Skeletal muscle cell (primary cell): ENCODE measurements at regions not wholly inside any gene's neighbourhood (a gene's known extent, or its start where the extent isn't known, plus 50 kb on each side); places are given as distances from the start of the nearest gene placed in this dataset.
"Not testable (repeated sequence)": the region's sequence is repeated elsewhere in the genome, so short reads cannot be mapped to it uniquely, and the experiment has no call there.

ENCODE experiments used
- DNase-seq: peaks from one replicate; pipeline ENCODE4 v3.0.0-alpha.2; 2010; ENCODE audit warnings: low read depth
- H3K4me3 ChIP-seq: 2 replicates; pipeline ENCODE4 v1.5.1; 2011; ENCODE audit warnings: low read depth, mild to moderate bottlenecking, control low read depth, low read length, moderate library complexity

DNA sequence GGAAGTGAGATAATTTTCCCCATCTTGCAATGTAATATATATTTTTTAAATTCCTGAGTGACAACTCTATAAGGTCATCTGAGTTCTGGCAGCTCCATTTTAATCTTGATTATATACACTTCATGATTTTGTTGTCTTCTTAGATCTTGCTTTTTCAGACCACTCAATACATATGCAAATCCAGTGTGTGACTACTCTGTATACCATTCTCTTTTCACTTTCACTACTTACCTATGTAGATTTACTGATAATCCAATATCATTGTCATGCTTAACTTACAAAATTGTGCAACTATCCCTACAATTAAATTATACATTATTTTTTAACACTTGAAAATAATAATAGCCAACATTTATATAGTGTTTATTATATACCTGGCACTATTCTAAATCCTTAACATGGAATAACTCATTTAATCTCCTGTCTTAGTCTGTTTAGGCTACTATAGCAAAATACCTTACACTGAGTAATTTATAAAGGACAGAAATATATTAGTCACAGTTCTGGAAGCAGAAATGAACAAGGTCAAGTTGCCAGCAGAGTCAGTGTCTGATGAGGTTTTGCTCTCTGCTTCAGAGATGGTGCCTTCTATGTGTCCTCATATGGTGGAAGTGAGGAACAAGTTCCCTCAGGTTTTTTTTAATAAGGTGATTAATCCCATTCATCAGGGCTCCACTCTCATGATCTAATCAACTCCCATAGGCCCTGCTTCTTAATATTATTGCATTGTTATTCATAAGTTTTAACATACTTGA, 338.5 kb downstream of the TUSC7 start:
- no peak overlapping the region for H3K4me3 ChIP-seq
- DNase-seq = no peak

DNA sequence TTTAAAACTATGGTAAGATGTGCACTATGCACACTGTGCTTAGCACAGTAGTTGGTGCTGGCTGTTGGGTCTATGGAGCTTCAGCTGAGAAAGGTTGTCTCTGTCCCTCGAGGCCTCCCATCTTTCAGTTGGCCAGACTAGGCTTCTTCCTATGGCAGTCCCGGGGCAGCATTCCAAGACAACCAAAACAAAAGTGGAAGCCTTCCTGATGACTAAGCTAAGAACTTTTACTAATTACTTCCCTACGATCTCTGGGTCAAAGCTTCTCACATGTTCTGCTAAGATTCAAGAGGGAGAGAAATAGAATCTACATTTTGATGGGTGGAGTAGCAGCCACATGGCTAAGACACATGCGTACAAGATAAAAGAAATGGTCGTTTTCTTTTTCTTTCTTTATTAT, 342.8 kb downstream of the TUSC7 start:
- no peak overlapping the region for H3K4me3 ChIP-seq
- DNase-seq = peak; percentile 39

DNA sequence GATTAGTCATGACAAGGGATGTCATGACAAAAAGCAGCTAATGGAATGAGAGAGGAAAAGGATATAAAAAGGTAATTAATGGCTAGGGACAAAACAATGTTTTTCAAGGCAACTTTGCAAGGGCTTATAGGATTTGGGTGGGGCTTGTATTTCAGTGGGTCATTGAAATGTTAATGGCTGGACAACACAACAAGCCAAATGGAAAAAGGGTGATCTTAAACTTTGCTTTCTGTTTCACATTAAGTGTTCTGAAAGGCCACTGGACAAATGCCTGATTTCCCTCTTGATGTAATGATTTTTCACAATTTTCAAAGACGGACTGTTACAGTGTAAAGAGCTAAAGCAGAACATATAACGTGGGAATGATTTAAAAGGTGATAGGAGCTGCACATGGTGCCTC, 345.0 kb downstream of the TUSC7 start:
- DNase-seq = no peak
- H3K4me3 ChIP-seq = no peak overlapping the region

DNA sequence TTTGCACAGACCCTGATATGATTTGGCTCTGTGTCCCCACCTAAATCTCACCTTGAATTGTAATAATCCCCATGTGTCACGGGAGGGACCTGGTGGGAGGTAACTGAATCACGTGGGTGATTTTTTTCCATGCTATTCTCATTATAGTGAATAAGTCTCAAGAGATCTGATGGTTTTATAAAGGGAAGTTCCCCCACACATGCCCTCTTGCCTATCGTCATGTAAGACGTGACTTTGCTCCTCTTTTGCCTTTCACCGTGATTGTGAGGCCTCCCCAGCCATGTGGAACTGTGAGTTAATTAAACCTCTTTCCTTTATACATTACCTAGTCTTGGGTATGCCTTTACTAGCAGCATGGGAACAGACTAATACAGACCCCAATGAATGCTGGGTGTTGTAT, 347.4 kb downstream of the TUSC7 start:
- not testable (repeated sequence) for H3K4me3 ChIP-seq, DNase-seq

DNA sequence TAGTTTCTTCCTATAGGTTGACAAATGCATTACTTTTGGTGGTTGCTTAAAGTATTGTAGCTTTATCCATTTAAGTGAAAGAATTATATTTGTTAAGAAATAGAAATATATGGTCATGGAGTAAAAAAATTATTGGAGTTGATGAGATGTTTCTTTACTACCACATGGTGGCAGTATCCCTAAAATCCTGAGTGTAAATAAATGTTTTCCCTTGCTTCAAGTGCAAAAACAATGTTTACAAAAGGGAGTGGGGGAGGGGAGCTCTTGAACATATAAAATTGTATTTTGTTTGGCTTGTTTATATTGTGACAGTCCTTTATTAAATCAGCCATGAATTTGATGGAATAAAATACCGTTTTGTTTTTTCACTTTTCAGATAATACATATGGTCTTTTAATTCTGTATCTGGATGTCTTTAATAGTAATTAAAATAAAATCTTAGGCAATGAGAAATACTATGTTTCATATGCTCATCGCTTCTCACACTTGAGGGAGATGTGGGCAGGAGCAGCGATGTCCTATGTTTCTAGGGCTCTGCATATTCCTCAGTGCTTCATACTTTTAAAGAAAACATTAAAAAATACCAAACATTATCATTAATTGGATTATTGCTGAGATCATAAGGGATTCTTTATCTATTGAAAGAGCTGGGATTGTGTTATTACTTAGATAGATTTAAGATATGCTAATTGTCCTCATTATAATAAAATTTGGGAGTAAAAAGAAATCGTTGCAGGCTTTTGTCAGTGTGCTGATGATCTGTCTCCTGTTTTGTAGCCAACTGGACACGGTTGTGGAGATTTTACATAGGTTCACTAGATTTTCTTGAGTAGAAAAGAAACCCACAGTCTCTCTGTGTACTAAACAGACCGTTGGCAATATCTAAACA, 349.7 kb downstream of the TUSC7 start:
- no peak overlapping the region for H3K4me3 ChIP-seq
- DNase-seq = no peak

DNA sequence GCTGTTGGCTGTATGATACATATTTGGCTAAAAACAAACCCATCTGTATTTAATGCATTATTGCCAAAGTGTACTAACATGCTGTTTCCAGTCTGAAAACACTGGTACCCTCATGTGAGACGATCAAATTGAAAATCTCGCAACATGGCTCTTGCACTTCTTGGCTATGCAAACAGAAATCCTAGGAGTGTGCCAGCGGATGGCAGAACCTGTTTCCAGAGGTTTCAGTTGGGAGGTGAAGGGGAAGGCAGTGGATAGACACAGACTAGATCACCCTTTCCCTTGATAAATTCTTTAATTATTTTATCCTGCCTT, 350.3 kb downstream of the TUSC7 start:
- no peak for DNase-seq
- no peak overlapping the region for H3K4me3 ChIP-seq

DNA sequence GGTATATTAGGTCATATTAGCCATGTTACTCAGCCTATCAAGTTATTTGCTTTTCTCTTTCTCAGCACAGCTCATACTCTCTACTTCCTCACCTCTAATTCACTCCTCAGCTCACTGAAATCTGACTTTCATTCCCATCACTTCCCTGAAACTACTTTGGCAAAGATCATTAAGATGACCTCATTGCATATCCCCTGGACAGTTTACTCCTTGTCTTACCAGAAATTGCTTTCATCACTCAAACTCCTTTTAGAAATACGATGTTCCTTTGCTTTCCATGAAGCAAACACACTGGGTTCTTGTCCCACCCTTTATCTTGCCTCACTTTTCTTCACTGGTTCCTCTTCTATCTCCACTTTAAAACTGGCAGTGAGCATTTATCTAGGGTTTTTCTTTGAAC, 354.4 kb downstream of the TUSC7 start:
- DNase-seq = peak; percentile 87
- H3K4me3 ChIP-seq = no peak overlapping the region

DNA sequence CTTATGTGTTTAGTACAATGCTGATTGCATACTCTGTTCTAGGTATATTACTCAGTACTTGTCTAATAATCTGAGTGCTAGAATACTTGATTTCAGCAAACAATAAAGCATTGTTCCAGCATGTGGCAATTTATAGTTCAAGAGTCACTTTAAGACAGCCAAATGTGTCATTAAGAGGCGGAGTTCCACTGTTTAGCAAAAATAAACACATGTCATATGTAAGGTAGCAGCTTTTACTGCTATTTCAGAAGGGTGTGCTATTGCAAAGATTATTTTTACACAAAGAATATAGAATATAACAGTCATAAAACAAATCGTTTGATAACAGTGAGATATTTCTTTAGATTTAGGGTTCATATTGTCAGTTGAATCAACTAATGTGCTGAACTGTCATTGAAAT, 358.7 kb downstream of the TUSC7 start:
- no peak overlapping the region for H3K4me3 ChIP-seq
- no peak for DNase-seq

DNA sequence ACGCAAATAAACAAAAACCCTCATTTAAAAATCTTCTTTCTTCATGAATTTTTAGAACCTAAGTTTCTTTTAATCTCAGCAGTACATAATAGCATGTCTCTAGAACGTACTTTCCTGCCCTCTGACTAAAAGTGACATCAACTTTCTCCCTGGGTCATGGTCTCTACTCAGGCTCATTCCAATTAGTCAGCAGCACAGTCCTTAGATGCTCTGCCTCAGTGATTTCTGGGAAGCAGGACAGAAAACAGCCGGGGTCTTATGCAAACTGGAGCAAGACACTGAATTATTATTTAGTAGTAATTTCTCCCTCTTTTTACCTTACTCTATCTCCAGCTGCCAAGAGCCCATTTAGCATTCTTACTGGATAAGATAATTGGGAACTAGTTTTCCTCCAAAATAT, 365.2 kb downstream of the TUSC7 start:
- DNase-seq = peak; percentile 10
- H3K4me3 ChIP-seq = no peak overlapping the region

DNA sequence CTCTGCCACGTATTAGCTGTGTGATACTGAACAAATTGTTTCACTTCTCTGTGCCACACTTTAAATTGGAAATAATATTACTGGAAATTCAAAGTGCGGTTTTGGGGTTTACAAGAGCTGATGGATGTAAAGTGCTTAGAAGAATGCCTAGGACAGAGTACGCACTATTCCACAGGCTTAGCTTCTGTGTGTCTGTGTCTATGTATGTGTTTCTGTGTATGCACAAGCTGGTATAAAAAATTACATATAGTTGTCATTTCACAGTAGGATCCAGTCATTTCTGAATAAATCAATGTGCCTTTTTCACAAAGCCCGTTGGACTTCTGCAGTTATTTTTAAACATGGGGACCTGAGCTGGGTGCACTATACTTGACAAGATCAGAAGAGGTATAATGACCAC, 370.4 kb downstream of the TUSC7 start:
- no peak for DNase-seq
- no peak overlapping the region for H3K4me3 ChIP-seq

DNA sequence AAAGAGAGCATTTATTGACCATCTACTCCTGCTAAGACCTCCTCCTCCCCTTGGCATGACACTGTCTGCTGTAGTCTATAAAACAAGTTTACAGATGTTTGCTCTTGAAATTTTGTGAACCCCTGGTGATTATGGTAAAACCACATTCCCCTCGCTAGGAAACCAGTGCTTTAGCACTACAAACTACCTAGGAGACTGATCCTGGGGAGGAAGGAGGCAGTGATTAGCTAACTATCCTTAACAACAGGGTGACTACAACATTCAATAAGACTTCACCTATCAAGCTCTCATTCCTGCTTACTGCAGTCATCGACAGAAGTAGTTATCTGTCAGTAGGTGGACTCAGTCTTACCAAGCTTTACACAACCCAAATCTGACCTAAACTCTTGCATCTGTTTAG, 371.3 kb downstream of the TUSC7 start:
- H3K4me3 ChIP-seq = no peak overlapping the region
- no peak for DNase-seq

DNA sequence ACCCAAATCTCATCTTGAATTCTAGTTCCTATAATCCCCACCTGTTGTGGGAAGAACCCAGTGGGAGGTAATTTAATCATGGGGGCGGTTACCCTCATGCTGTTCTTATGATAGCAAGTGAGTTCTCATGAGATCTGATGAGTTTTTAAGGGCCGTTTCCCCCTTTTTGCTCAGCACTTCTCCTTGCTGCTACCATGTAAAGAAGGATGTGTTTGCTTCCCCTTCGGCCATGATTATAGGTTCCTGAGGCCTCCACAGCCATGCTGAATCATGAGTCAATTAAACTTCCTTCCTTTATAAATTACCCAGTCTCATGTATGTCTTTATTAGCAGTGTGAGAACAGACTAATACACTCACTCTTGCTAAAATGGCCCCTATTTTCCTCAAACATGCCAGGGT, 374.7 kb downstream of the TUSC7 start:
- no peak for DNase-seq

DNA sequence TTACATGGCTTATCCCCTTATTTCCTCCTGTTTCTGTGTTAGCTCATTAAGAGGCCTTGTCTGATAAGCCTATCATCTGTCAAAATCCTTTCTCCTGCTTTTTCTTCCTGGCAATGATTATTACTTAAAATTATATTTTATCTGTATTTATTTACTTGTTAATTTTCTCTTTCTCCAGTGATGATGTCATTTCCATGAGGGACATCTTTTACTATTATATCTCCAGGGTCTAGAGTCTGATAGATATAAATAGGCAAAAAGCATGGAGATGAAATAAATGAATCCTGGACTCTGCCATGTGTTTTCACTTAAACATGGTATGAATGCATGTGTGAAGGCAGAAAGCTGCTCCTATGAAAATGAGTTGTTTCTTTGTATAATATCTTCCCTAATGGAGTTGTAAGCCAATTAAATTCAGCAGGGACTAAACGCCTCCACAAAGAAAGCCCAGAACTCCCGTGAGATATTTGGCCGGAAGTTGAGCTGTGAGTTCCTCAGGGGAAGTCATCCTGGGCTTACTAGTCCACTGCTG, 375.2 kb downstream of the TUSC7 start:
- no peak for DNase-seq
- H3K4me3 ChIP-seq = no peak overlapping the region

More for the DNA sequence above, 374.7 kb downstream of the TUSC7 start:
- no peak overlapping the region for H3K4me3 ChIP-seq

DNA sequence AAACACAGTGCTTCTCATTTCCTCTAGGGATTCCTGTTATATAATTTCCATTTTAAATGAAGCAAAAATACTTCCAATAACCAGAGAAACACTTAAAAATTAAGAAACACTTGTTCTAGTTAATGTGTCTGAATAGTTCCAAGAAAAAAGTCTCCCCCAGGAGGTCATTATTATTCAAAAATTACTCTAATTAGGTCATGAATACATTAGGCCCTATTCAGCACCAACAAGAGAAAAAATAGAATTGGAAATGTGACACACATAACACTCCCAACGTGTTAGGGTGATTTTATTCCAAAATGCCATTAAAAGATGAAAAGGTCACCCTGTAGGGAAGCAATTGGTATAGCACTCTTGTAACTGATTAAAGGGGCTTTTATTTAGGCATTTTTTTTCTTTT, 382.1 kb downstream of the TUSC7 start:
- no peak for DNase-seq

DNA sequence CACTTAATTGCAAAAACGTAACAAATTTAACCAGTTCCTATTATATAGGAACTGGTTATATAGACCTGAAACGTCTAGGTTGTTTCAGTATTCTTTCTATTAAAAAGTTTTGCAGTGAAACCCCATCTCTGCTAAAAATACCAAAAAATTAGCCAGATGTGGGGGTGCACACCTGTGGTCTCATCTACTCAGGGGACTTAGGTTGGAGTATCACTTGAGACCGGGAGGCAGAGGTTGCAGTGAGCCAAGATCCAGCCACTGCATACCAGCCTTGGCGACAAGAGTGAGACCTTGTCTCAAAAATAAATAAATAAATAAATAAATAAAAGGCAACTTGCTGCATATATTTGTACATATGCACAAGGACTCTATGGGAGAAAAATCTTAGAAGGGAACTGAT, 387.0 kb downstream of the TUSC7 start:
- H3K4me3 ChIP-seq = no peak overlapping the region
- DNase-seq = no peak

More for the DNA sequence above, 382.1 kb downstream of the TUSC7 start:
- H3K4me3 ChIP-seq = no peak overlapping the region

DNA sequence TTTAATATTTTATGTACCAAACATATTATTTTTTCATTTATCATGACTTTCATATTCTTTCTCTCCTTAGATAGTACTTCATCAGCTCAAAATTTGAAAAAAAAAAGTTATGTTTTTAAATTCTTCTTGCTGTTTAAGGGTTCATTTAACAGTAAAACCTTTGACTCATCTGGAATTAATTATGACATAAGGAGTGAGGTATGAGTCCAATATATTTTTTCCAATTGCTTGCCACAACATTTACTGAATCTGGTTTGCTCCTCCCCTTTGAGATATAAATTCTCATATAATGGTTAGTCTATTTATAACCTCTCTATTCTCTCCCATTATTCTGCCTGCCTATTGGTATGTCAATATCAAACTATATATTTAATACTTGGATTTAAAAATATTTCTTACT, 387.8 kb downstream of the TUSC7 start:
- no peak for DNase-seq
- H3K4me3 ChIP-seq = no peak overlapping the region

DNA sequence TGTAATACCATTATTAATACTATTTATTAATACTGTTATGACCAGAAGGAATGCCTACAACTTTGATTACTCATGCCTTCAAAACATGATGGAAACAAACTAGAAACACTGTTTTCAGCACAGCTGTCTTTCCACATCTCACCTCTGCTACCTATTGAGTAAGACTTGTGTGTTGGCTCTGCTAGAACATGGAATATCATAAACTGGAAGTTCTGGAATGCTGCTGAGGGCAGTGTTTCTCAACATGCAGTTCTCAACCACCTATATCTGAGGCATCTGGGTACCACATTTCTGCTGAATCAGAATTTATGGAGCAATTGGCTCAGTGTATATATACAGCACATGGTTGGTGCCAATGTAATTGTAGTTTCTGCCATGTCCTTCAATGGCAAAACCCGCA, 392.1 kb downstream of the TUSC7 start:
- no peak for DNase-seq
- no peak overlapping the region for H3K4me3 ChIP-seq

DNA sequence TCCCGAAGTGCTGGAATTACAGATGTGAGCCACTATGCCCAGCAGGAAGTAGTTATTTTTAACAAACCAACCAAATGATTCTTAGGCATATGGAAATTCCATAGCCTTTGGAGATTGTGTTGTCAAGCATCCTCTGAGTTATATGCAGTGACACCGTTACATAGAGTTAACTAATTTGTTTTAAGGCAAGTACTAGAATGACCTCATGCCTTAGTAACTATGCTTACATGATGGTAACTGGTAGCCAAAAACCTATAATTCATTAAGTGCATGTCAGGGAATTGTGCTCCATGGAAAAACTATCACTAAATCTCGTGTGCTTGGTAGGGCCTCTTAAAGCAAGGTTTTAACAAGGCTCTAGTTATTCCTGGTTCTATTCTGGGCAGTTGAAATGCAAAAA, 392.8 kb downstream of the TUSC7 start:
- DNase-seq = no peak
- no peak overlapping the region for H3K4me3 ChIP-seq

DNA sequence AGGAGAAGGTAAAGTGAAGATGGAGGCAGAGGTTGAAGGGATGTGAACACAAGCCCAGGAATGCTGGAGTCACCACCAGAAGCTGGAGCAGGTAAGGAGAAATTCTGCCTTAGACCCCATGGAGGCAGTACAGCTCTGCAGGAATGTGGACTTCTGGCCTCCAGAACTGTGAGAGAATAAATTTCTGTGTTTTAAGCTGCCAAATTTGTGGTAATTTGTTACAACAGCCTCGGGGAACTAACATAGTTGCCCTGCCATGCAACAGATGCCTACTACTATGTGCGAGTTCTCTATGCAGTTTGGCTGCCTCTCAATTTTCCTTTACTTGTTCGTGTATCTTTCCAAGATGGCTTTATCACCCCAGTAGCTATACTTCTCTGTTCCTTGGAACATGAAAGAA, 394.1 kb downstream of the TUSC7 start:
- no peak for DNase-seq
- no peak overlapping the region for H3K4me3 ChIP-seq

DNA sequence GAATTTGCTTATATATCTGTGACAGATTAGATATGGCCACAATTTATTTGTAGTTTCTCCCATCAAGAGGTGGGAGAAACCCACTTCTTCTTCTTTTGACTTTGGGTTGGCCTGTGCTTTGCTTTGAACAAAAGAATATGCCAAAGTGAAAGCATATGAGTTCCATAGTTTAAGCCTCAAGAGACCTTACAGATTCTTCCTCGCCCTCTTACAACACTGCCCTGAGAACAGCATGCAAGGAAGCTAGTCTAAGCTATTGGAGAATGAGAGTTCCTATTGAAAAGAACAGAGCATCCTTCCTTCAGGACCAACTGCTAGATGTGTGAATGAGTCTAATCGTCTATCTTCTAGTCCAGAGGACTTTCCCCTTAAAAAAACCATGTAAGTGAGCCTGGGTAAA, 394.8 kb downstream of the TUSC7 start:
- no peak overlapping the region for H3K4me3 ChIP-seq
- DNase-seq = no peak

DNA sequence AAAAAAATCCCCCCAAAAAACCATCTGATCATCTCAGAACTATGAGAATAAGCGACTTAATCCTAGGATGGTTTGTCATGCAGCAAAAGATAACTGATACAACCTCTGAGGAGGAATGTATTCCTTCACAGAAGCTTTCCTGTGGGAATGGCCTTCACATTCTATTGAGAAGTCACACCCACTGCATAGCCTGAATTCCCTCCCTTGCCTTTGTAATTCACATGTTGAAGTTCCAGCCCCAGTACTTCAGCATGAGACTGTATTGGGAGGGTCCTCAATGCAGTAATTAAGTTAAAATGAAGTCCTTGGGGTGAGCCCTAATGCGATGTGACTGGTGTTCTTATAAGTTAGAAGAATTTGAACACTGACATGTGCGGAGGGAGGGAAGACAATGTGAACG, 395.2 kb downstream of the TUSC7 start:
- H3K4me3 ChIP-seq = no peak overlapping the region
- DNase-seq = no peak
